HG03045 (cell line): ENCODE measurements at regions not wholly inside any gene's neighbourhood (a gene's known extent, or its start where the extent isn't known, plus 50 kb on each side); places are given as distances from the start of the nearest gene placed in this dataset.

Source experiments
- ATAC-seq: cut with Tn5 transposase; IDR thresholded peaks from one replicate; pipeline ENCODE4 v1.9.1; 2021; ENCODE audit warnings: mild to moderate bottlenecking, moderate library complexity; ENCODE audit not compliant: unreplicated experiment

GRCh38 chr13:99717959-99718674 lies 216.8 kb downstream of the TM9SF2 start:
- no peak for ATAC-seq

GRCh38 chr13:99709134-99709533 lies 207.9 kb downstream of the TM9SF2 start:
- ATAC-seq, result no peak

GRCh38 chr13:99704390-99704789 lies 203.1 kb downstream of the TM9SF2 start:
- ATAC-seq, result no peak

GRCh38 chr13:99703908-99704307 lies 202.6 kb downstream of the TM9SF2 start:
- ATAC-seq, result no peak

- ATAC-seq, result no peak
These were observed 201.5 kb downstream of the TM9SF2 start for GRCh38 chr13:99702687-99703319.

GRCh38 chr13:99700468-99700867 lies 199.2 kb downstream of the TM9SF2 start:
- ATAC-seq, result no peak

- ATAC-seq, result no peak
These were observed 197.5 kb downstream of the TM9SF2 start for GRCh38 chr13:99698816-99699099.

- ATAC-seq, result no peak
These were observed 196.9 kb downstream of the TM9SF2 start for GRCh38 chr13:99698010-99698815.

GRCh38 chr13:99695857-99696256 lies 194.6 kb downstream of the TM9SF2 start:
- ATAC-seq, result no peak

GRCh38 chr13:99693852-99694611 lies 192.8 kb downstream of the TM9SF2 start:
- ATAC-seq, result no peak

- no peak for ATAC-seq
These were observed 192.1 kb downstream of the TM9SF2 start for GRCh38 chr13:99693351-99693750.

GRCh38 chr13:99692854-99693253 lies 191.6 kb downstream of the TM9SF2 start:
- no peak for ATAC-seq

GRCh38 chr13:99691552-99691951 lies 190.3 kb downstream of the TM9SF2 start:
- ATAC-seq, result no peak

- ATAC-seq, result no peak
These were observed 189.3 kb downstream of the TM9SF2 start for GRCh38 chr13:99690426-99691174.

GRCh38 chr13:99689955-99690354 lies 188.7 kb downstream of the TM9SF2 start:
- no peak for ATAC-seq

- no peak for ATAC-seq
These were observed 187.5 kb downstream of the TM9SF2 start for GRCh38 chr13:99688776-99689175.

- ATAC-seq, result no peak
These were observed 186.6 kb downstream of the TM9SF2 start for GRCh38 chr13:99687723-99688397.

GRCh38 chr13:99686944-99687411 lies 185.7 kb downstream of the TM9SF2 start:
- no peak for ATAC-seq

- ATAC-seq, result no peak
These were observed 184.9 kb downstream of the TM9SF2 start for GRCh38 chr13:99686157-99686572.

- no peak for ATAC-seq
These were observed 180.4 kb downstream of the TM9SF2 start for GRCh38 chr13:99681695-99682094.
